ENCODE measurements at regions not wholly inside any gene's neighbourhood (a gene's known extent, or its start where the extent isn't known, plus 50 kb on each side); places are given as distances from the start of the nearest gene placed in this dataset.

- peak overlapping the region; percentile 7; the same call in 1 of the 3 replicates for H3K4me3 Mint-ChIP-seq
- Histone ChIP-seq H3K36me3 (ENCODE audit: insufficient read depth) (no peaks in the 10 kb centered on the region), H4K20me1 (replicated peaks; ENCODE audit: insufficient read depth) (peaks cover 10% of the 10 kb centered on the region; the same call in 1 of the 2 replicates), H3K4me1 (ENCODE audit: insufficient read depth) (peaks cover 56% of the 10 kb centered on the region), H3K27ac (ENCODE audit: low read depth) (0 out of 2 replicates have a peak overlapping the region, but pooled peaks have one; percentile 5), H3K4me2 (peak overlapping the region; percentile 26), H3F3A (replicated peaks; ENCODE audit: low read depth) (no peaks in the 10 kb centered on the region), H2AFZ (no peak overlapping the region), H3K79me2 (replicated peaks; ENCODE audit: insufficient read depth) (peaks cover 99% of the 10 kb centered on the region), H3K27me3 (ENCODE audit: insufficient read depth) (no peaks in the 10 kb centered on the region), H3K4me3 (no peak overlapping the region), H3K9me2 (ENCODE audit: insufficient read depth) (no peaks in the 10 kb centered on the region)
- peaks cover 1% of the 10 kb centered on the region; the same call in 1 of the 3 replicates for H3K36me3 Mint-ChIP-seq (ENCODE audit: low read depth)
- no peak overlapping the region for H3K27ac Mint-ChIP-seq
- no peaks in the 10 kb centered on the region; the same call in 2 of the 3 replicates for H3K9me3 Mint-ChIP-seq
- peaks cover 54% of the 10 kb centered on the region for H3K4me1 Mint-ChIP-seq
- no peak for DNase-seq (ENCODE audit: low spot score)
- ATAC-seq, result no peak
- TF ChIP-seq CTCF (conservative IDR thresholded peaks at IDR 0.05; ENCODE audit: low read depth in 2 of 2) (no peak), ZNF462 (CRISPR knock-in tag; IDR thresholded peaks at IDR 0.05) (no peak), POLR2AphosphoS5 (IDR thresholded peaks at IDR 0.05; ENCODE audit: low read depth) (no peak), ZNF114 (CRISPR knock-in tag; IDR thresholded peaks at IDR 0.05) (no peak), ETS1 (IDR thresholded peaks at IDR 0.05) (no peak), EZH2phosphoT487 (IDR thresholded peaks at IDR 0.05; ENCODE audit: unreplicated experiment) (no peak), CREB1 (CRISPR knock-in tag; IDR thresholded peaks at IDR 0.05; ENCODE audit: low read depth) (no peak), ZNF331 (CRISPR knock-in tag; IDR thresholded peaks at IDR 0.05; ENCODE audit: low read depth) (no peak), REST (IDR thresholded peaks at IDR 0.05; ENCODE audit: unreplicated experiment) (no peak), JUNB (IDR thresholded peaks at IDR 0.05; ENCODE audit: unreplicated experiment) (no peak), STAT1 (IDR thresholded peaks at IDR 0.05; ENCODE audit: unreplicated experiment) (no peak), NANOG (IDR thresholded peaks at IDR 0.05; ENCODE audit: borderline replicate concordance) (no peak), EZH2 (IDR thresholded peaks at IDR 0.05; ENCODE audit: low read depth, unreplicated experiment) (no peak)
- peaks cover 7% of the 10 kb centered on the region for H3K27me3 Mint-ChIP-seq (ENCODE audit: insufficient read depth, low read depth, poor library complexity)
These were observed 116.8 kb upstream of the BEND6 start for GRCh38 chr6:56838016-56838555.

Data from GM23338 (cell line).